ENCODE measurements at regions not wholly inside any gene's neighbourhood (a gene's known extent, or its start where the extent isn't known, plus 50 kb on each side); places are given as distances from the start of the nearest gene placed in this dataset.

- ChIA-PET POLR2A (interaction anchor here (0.5 kb wide), 1 partner anchor 12 kb away, joined by 3 read pairs; no protein-coding TSS in a partner anchor), CTCF (ENCODE audit: unreplicated experiment) (interaction anchor here (0.6 kb wide), 1 partner anchor 60 kb away, joined by 3 read pairs; no protein-coding TSS in a partner anchor)
- Histone ChIP-seq H3K4me1 (ENCODE audit: insufficient read depth, low read length, poor library complexity, severe bottlenecking) (no peaks in the 10 kb centered on the region), H4K20me1 (ENCODE audit: insufficient read depth, low read length) (no peaks in the 10 kb centered on the region), H3K27ac (ENCODE audit: low read depth, low read length, poor library complexity, severe bottlenecking) (no peak overlapping the region), H2AFZ (ENCODE audit: low read length) (no peak overlapping the region), H3K4me3 (ENCODE audit: low read depth, low read length, poor library complexity, severe bottlenecking) (no peak overlapping the region), H3K9me2 (ENCODE audit: insufficient read depth, low read length) (no peaks in the 10 kb centered on the region), H3K79me2 (ENCODE audit: insufficient read depth, low read depth, low read length) (no peaks in the 10 kb centered on the region), H3K36me3 (ENCODE audit: insufficient read depth, low read length) (no peaks in the 10 kb centered on the region), H3K9me3 (ENCODE audit: low read length) (no peaks in the 10 kb centered on the region), H3K4me2 (ENCODE audit: low read length) (no peak overlapping the region)
- no peak for DNase-seq (ENCODE audit: low spot score)
- BruUV-seq (replicated peaks), result no TSS peak
- intact Hi-C loops (cut with micrococcal nuclease; ENCODE audit: unreplicated experiment), result no loop called here
- TF ChIP-seq CTCF (conservative IDR thresholded peaks at IDR 0.05; ENCODE audit: low read length) (no peak), EZH2phosphoT487 (IDR thresholded peaks at IDR 0.05; ENCODE audit: borderline replicate concordance, low read depth, low read length) (no peak)
Measured at GRCh38 chr6:152811785-152812184, 61.2 kb downstream of the VIP start.

GRCh38 chr6:152815230-152815872 is 64.8 kb downstream of the VIP start:
- no peaks in the 10 kb centered on the region for H3K9me3 ChIP-seq (ENCODE audit: low read length)
- H3K27ac ChIP-seq (ENCODE audit: low read depth, low read length, poor library complexity, severe bottlenecking), result no peak overlapping the region
- TF ChIP-seq EZH2phosphoT487 (IDR thresholded peaks at IDR 0.05; ENCODE audit: borderline replicate concordance, low read depth, low read length) (no peak), CTCF (conservative IDR thresholded peaks at IDR 0.05; ENCODE audit: low read length) (no peak)
- H3K4me2 ChIP-seq (ENCODE audit: low read length), result no peak overlapping the region
- H2AFZ ChIP-seq (ENCODE audit: low read length), result no peak overlapping the region
- no peaks in the 10 kb centered on the region for H3K4me1 ChIP-seq (ENCODE audit: insufficient read depth, low read length, poor library complexity, severe bottlenecking)
- H3K4me3 ChIP-seq (ENCODE audit: low read depth, low read length, poor library complexity, severe bottlenecking), result no peak overlapping the region
- BruUV-seq (replicated peaks), result no TSS peak
- H4K20me1 ChIP-seq (ENCODE audit: insufficient read depth, low read length), result no peaks in the 10 kb centered on the region
- no peaks in the 10 kb centered on the region for H3K36me3 ChIP-seq (ENCODE audit: insufficient read depth, low read length)
- H3K9me2 ChIP-seq (ENCODE audit: insufficient read depth, low read length), result no peaks in the 10 kb centered on the region
- intact Hi-C loops (cut with micrococcal nuclease; ENCODE audit: unreplicated experiment), result no loop called here
- DNase-seq (ENCODE audit: low spot score), result no peak
- CTCF ChIA-PET (ENCODE audit: unreplicated experiment), result no interaction called here
- POLR2A ChIA-PET, result interaction anchor here (0.6 to 1.9 kb wide), 5 partner anchors 10 to 184 kb away, joined by 3 to 4 read pairs (median 3); no protein-coding TSS in a partner anchor
- no peaks in the 10 kb centered on the region for H3K79me2 ChIP-seq (ENCODE audit: insufficient read depth, low read depth, low read length)

DNA sequence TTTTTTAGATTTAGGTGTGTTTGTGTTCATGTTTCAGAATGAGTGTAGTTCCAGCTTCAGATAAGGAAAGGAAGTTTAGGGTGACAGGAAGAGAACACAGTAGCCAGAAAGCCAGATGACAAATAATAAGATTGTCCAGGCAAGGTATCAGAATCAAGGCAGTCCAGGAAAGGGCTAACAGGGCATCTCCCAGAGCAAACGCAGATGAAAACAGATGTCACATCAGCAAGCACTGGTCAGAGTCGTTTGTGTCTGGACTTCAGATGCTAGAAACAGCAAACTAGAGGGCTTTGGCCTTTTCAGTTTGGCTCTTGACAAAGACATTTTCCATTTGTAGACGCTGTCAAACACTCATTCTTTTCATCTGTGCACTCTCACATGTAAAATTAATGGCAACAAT is 65.5 kb downstream of the VIP start:
- intact Hi-C loops (cut with micrococcal nuclease; ENCODE audit: unreplicated experiment), result no loop called here
- Histone ChIP-seq H3K36me3 (ENCODE audit: insufficient read depth, low read length) (no peaks in the 10 kb centered on the region), H3K79me2 (ENCODE audit: insufficient read depth, low read depth, low read length) (no peaks in the 10 kb centered on the region), H4K20me1 (ENCODE audit: insufficient read depth, low read length) (no peaks in the 10 kb centered on the region), H3K27ac (ENCODE audit: low read depth, low read length, poor library complexity, severe bottlenecking) (no peak overlapping the region), H3K9me2 (ENCODE audit: insufficient read depth, low read length) (no peaks in the 10 kb centered on the region), H2AFZ (ENCODE audit: low read length) (no peak overlapping the region), H3K9me3 (ENCODE audit: low read length) (no peaks in the 10 kb centered on the region), H3K4me2 (ENCODE audit: low read length) (no peak overlapping the region), H3K4me1 (ENCODE audit: insufficient read depth, low read length, poor library complexity, severe bottlenecking) (no peaks in the 10 kb centered on the region), H3K4me3 (ENCODE audit: low read depth, low read length, poor library complexity, severe bottlenecking) (no peak overlapping the region)
- BruUV-seq (replicated peaks), result no TSS peak
- DNase-seq (ENCODE audit: low spot score), result no peak
- ChIA-PET POLR2A (interaction anchor here (1.9 kb wide), 1 partner anchor 19 kb away, joined by 4 read pairs; no protein-coding TSS in a partner anchor), CTCF (ENCODE audit: unreplicated experiment) (no interaction called here)
- TF ChIP-seq CTCF (conservative IDR thresholded peaks at IDR 0.05; ENCODE audit: low read length) (no peak), EZH2phosphoT487 (IDR thresholded peaks at IDR 0.05; ENCODE audit: borderline replicate concordance, low read depth, low read length) (no peak)
